Keratinocyte (primary cell): ENCODE measurements at regions not wholly inside any gene's neighbourhood (a gene's known extent, or its start where the extent isn't known, plus 50 kb on each side); places are given as distances from the start of the nearest gene placed in this dataset.
A peak's percentile ranks its signal among the peaks of the same experiment; 100 is the strongest.

Experiments used
- DNase-seq: peaks from one replicate; pipeline ENCODE4 v3.0.0-alpha.2; 2011; ENCODE audit warnings: low read depth, missing footprints, low spot score
- FAIRE-seq: peaks from 2 replicates; lab custom pipeline; 2011; peaks lifted over from hg19 to GRCh38; lab: Jason Lieb, UNC
- H2AFZ ChIP-seq: 2 replicates; pipeline ENCODE4 v1.6.0; 2012; ENCODE audit warnings: low read length, control low read depth, inconsistent platforms; ENCODE audit not compliant: control insufficient read depth
- H3K27ac ChIP-seq: 2 replicates; pipeline ENCODE4 v1.5.1; 2011; ENCODE audit warnings: low read length; ENCODE audit not compliant: control insufficient read depth, insufficient read depth
- H3K27me3 ChIP-seq: 3 replicates; pipeline ENCODE4 v1.6.0; 2011; ENCODE audit warnings: low read length; ENCODE audit not compliant: control insufficient read depth, insufficient read depth; ENCODE audit errors: extremely low read depth
- H3K36me3 ChIP-seq, 2 experiments: 2 replicates in 1 of 2; 3 replicates in 1 of 2; pipeline ENCODE4 v1.5.1; 2011; ENCODE audit warnings: low read length in 2 of 2, mild to moderate bottlenecking in 1 of 2; ENCODE audit not compliant: control insufficient read depth in 2 of 2, insufficient read depth in 2 of 2; ENCODE audit errors: extremely low read depth in 1 of 2
- H3K4me1 ChIP-seq: 3 replicates; pipeline ENCODE4 v1.5.1; 2011; ENCODE audit warnings: low read length; ENCODE audit not compliant: control insufficient read depth, insufficient read depth; ENCODE audit errors: extremely low read depth
- H3K4me2 ChIP-seq: 3 replicates; pipeline ENCODE4 v1.6.0; 2011; ENCODE audit warnings: low read depth, low read length; ENCODE audit not compliant: control insufficient read depth, insufficient read depth; ENCODE audit errors: extremely low read depth
- H3K4me3 ChIP-seq, 3 experiments: fragments of 200-600 bp in 1 of 3; sonication (generic) in 1 of 3; 2 replicates in 2 of 3; 3 replicates in 1 of 3; pipeline ENCODE4 v1.5.1; 2011 to 2016; ENCODE audit warnings: low read length in 3 of 3, mild to moderate bottlenecking in 3 of 3, control low read depth in 2 of 3, inconsistent platforms in 1 of 3, low read depth in 1 of 3, mixed read lengths in 1 of 3, mixed run types in 1 of 3, moderate library complexity in 1 of 3; ENCODE audit not compliant: control insufficient read depth in 2 of 3, insufficient read depth in 2 of 3; ENCODE audit errors: extremely low read depth in 1 of 3
- H3K79me2 ChIP-seq: 2 replicates; pipeline ENCODE4 v1.6.0; 2012; ENCODE audit warnings: low read length; ENCODE audit not compliant: control insufficient read depth, insufficient read depth
- H3K9ac ChIP-seq: 3 replicates; pipeline ENCODE4 v1.6.0; 2011; ENCODE audit warnings: low read length; ENCODE audit not compliant: control insufficient read depth, insufficient read depth; ENCODE audit errors: extremely low read depth
- H3K9me1 ChIP-seq: 3 replicates; pipeline ENCODE4 v1.6.0; 2011; ENCODE audit warnings: low read length; ENCODE audit not compliant: control insufficient read depth, insufficient read depth; ENCODE audit errors: extremely low read depth
- H3K9me3 ChIP-seq: 2 replicates; pipeline ENCODE4 v1.5.1; 2012; ENCODE audit warnings: low read depth, low read length; ENCODE audit not compliant: control insufficient read depth
- H4K20me1 ChIP-seq: 3 replicates; pipeline ENCODE4 v1.6.0; 2011; ENCODE audit warnings: low read length; ENCODE audit not compliant: control insufficient read depth, insufficient read depth; ENCODE audit errors: extremely low read depth
- CTCF ChIP-seq, 3 experiments: IDR thresholded peaks in 1 of 3; conservative IDR thresholded peaks in 1 of 3; optimal IDR thresholded peaks in 1 of 3; 2 replicates in 2 of 3; 3 replicates in 1 of 3; pipeline versions ENCODE3 to v1.5.1; 2011; ENCODE audit warnings: low read length in 3 of 3, mild to moderate bottlenecking in 3 of 3, moderate library complexity in 2 of 3, control low read depth in 1 of 3, inconsistent platforms in 1 of 3; ENCODE audit not compliant: insufficient read depth in 2 of 3; ENCODE audit errors: extremely low read depth in 1 of 3
- EZH2 ChIP-seq: IDR thresholded peaks from one replicate; pipeline ENCODE4 v1.6.1; 2012; ENCODE audit warnings: inconsistent platforms, mild to moderate bottlenecking, low read length, moderate library complexity
- dilution Hi-C: fragments of 300-500 bp; cut with MboI; formaldehyde crosslinking; loops from one replicate; pipeline ENCODE4 v1.7.0; 2020; ENCODE audit warnings: low sequenced_read_pairs; ENCODE audit not compliant: extremely low pct_ligation_motif_present

- Histone ChIP-seq H3K36me3 (no peaks in the 10 kb centered on the region), H3K9ac (no peak overlapping the region), H3K79me2 (no peaks in the 10 kb centered on the region), H3K9me1 (no peaks in the 10 kb centered on the region), H3K27me3 (no peaks in the 10 kb centered on the region), H3K27ac (no peak overlapping the region), H3K4me3 (no peak overlapping the region), H3K9me3 (no peaks in the 10 kb centered on the region), H4K20me1 (no peaks in the 10 kb centered on the region), H3K4me1 (peaks cover 10% of the 10 kb centered on the region), H2AFZ (no peak overlapping the region), H3K4me2 (no peak overlapping the region)
- TF ChIP-seq EZH2, result no peak
- TF ChIP-seq CTCF (optimal IDR thresholded peaks at IDR 0.05 in 1 of 3, IDR thresholded peaks at IDR 0.05 in 1 of 3, conservative IDR thresholded peaks at IDR 0.05 in 1 of 3; ENCODE audit: extremely low read depth in 1 of 3, insufficient read depth in 2 of 3, low read length in 3 of 3), result no peak
- DNase-seq (no peak), FAIRE-seq (no peak)
- dilution Hi-C loops, result no loop called here
These were observed 158.7 kb upstream of the RAI14 start for GRCh38 chr5:34497470-34497808.

DNA sequence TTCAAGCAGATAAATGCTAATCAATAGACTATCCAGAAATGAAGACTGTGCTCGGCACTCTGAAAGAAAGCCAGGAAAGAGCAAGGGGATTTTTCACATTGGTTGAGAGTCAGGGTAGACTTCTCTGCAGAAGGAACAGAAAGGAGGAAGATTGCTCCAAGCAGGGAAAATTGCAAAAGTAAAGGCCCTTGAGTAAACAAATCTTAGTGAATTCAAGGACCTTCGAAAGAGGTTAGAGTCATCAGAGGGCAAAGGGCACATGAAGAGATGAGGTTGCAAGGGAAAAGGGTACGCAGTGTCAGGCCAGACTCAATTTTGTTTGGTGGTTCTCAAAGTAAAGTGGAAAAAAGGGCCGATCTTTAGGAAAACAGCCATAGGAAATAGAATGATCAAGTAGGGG, 157.6 kb upstream of the RAI14 start:
- H3K4me2 ChIP-seq, result peak overlapping the region; percentile 32
- H3K4me3 ChIP-seq, result no peak overlapping the region
- H2AFZ ChIP-seq, result peak overlapping the region; percentile 88
- H3K9me3 ChIP-seq, result no peaks in the 10 kb centered on the region
- H3K9ac ChIP-seq, result no peak overlapping the region
- no peaks in the 10 kb centered on the region for H4K20me1 ChIP-seq
- no peaks in the 10 kb centered on the region for H3K36me3 ChIP-seq
- H3K27me3 ChIP-seq, result no peaks in the 10 kb centered on the region
- no peaks in the 10 kb centered on the region for H3K79me2 ChIP-seq
- TF ChIP-seq CTCF (optimal IDR thresholded peaks at IDR 0.05 in 1 of 3, IDR thresholded peaks at IDR 0.05 in 1 of 3, conservative IDR thresholded peaks at IDR 0.05 in 1 of 3; ENCODE audit: extremely low read depth in 1 of 3, insufficient read depth in 2 of 3, low read length in 3 of 3) (no peak), EZH2 (no peak)
- peaks cover 13% of the 10 kb centered on the region for H3K4me1 ChIP-seq
- no peaks in the 10 kb centered on the region for H3K9me1 ChIP-seq
- no peak for FAIRE-seq
- no peak overlapping the region for H3K27ac ChIP-seq
- DNase-seq, result no peak
- dilution Hi-C loops, result no loop called here
